K562 (cell line): ENCODE measurements at regions not wholly inside any gene's neighbourhood (a gene's known extent, or its start where the extent isn't known, plus 50 kb on each side); places are given as distances from the start of the nearest gene placed in this dataset.

Experiments
- ATAC-seq: fragments of 200-7000 bp; cut with Tn5 transposase; 3 replicates; pipeline ENCODE4 v1.9.1; 2020; ENCODE audit warnings: moderate library complexity
- BruUV-seq: library from RNA; stranded (reverse); fragments of 400-500 nt; replicated peaks from 2 replicates; lab custom pipeline; 2021; lab: Mats Ljungman, UMichigan
- CTCF ChIA-PET: fragments of 300-600 bp; formaldehyde crosslinking; extraction: SDS; loops from one replicate; lab custom pipeline; 2021; ENCODE audit warnings: low intra/inter-chr PET ratio; lab: Yijun Ruan, JAX
- POLR2A ChIA-PET: fragments of 300-600, 350-650 bp; sonication (Branson Sonifier 250); formaldehyde crosslinking; extraction: SDS; loops from one replicate; lab custom pipeline; 2021; ENCODE audit warnings: antibody characterized with exemption, inconsistent platforms; lab: Yijun Ruan, JAX
- DNase-seq, 4 experiments: peaks; one replicate each; pipeline versions ENCODE4 v3.0.0 to v3.0.0-alpha.2; 2011 to 2018; ENCODE audit warnings: low spot score in 3 of 4, mixed read lengths in 3 of 4; ENCODE audit errors: extremely low read depth in 1 of 4
- FAIRE-seq: peaks from 2 replicates; lab custom pipeline; 2011; peaks lifted over from hg19 to GRCh38; lab: Jason Lieb, UNC
- H2AFZ ChIP-seq: 2 replicates; pipeline ENCODE4 v1.6.0; 2011; ENCODE audit warnings: low read depth, low read length, control low read depth, inconsistent platforms
- H3K27ac ChIP-seq: fragments of 200-600 bp; 3 replicates; pipeline ENCODE4 v1.8.0; 2011; ENCODE audit warnings: low read depth, mild to moderate bottlenecking, control low read depth, inconsistent platforms, low read length, moderate library complexity, mixed read lengths; ENCODE audit errors: extremely low read depth
- H3K27me3 ChIP-seq, 2 experiments: fragments of 300-600 bp in 1 of 2; 2 replicates in 1 of 2; 3 replicates in 1 of 2; pipeline versions ENCODE4 v1.6.0 to v1.8.0; 2011; ENCODE audit warnings: inconsistent platforms in 2 of 2, low read length in 2 of 2, mild to moderate bottlenecking in 1 of 2, mixed read lengths in 1 of 2, moderate library complexity in 1 of 2; ENCODE audit not compliant: control insufficient read depth in 2 of 2, insufficient read depth in 2 of 2
- H3K36me3 ChIP-seq: fragments of 300-600 bp; 3 replicates; pipeline ENCODE4 v1.8.0; 2011; ENCODE audit warnings: mild to moderate bottlenecking, low read length, inconsistent platforms; ENCODE audit not compliant: control insufficient read depth, insufficient read depth
- H3K4me1 ChIP-seq, 2 experiments: fragments of 200-600 bp in 1 of 2; replicated peaks in 1 of 2; 2 replicates in 1 of 2; 3 replicates in 1 of 2; pipeline versions ENCODE4 v1.5.1 to v1.8.0; 2011; ENCODE audit warnings: inconsistent platforms in 2 of 2, low read length in 2 of 2, mild to moderate bottlenecking in 1 of 2, mixed read lengths in 1 of 2, moderate library complexity in 1 of 2; ENCODE audit not compliant: control insufficient read depth in 2 of 2, insufficient read depth in 2 of 2
- H3K4me2 ChIP-seq: 2 replicates; pipeline ENCODE4 v1.6.1; 2011; ENCODE audit warnings: low read length, control low read depth, inconsistent platforms, mixed read lengths; ENCODE audit not compliant: insufficient read depth
- H3K4me3 ChIP-seq: fragments of 200-600 bp; sonication (generic), shearing (Covaris generic); 2 replicates; pipeline ENCODE4 v1.5.1; 2016; ENCODE audit warnings: control low read depth, inconsistent platforms
- H3K79me2 ChIP-seq: fragments of 200-600 bp; 3 replicates; pipeline ENCODE4 v1.8.0; 2011; ENCODE audit warnings: low read length, inconsistent platforms; ENCODE audit not compliant: control insufficient read depth, insufficient read depth
- H3K9ac ChIP-seq, 2 experiments: 2 replicates each; pipeline versions ENCODE4 v1.6.0 to v1.6.1; 2011; ENCODE audit warnings: low read depth in 2 of 2, low read length in 2 of 2, control low read depth in 1 of 2, inconsistent platforms in 1 of 2, mild to moderate bottlenecking in 1 of 2, mixed read lengths in 1 of 2; ENCODE audit not compliant: insufficient read depth in 1 of 2
- H3K9me1 ChIP-seq: one replicate; pipeline ENCODE4 v1.6.0; 2011; ENCODE audit warnings: inconsistent platforms, mild to moderate bottlenecking, low read length, moderate library complexity; ENCODE audit not compliant: control insufficient read depth, insufficient read depth
- H3K9me3 ChIP-seq: replicated peaks from 2 replicates; pipeline ENCODE4 v1.5.1; 2011; ENCODE audit warnings: low read depth, low read length, inconsistent platforms; ENCODE audit not compliant: control insufficient read depth, insufficient read depth
- H4K20me1 ChIP-seq: replicated peaks from 2 replicates; pipeline ENCODE4 v1.6.1; 2011; ENCODE audit warnings: low read length, inconsistent platforms, mixed read lengths; ENCODE audit not compliant: control insufficient read depth, insufficient read depth
- ESRRA ChIP-seq: fragments of 450-650 bp; IDR thresholded peaks from 2 replicates; pipeline ENCODE4 v1.6.1; 2014; ENCODE audit warnings: low read depth, mild to moderate bottlenecking, moderate library complexity, borderline replicate concordance
- ETV5 ChIP-seq: sonication (generic); formaldehyde crosslinking; IDR thresholded peaks from 2 replicates; pipeline ENCODE4 v1.4.0; 2020; ENCODE audit warnings: low read depth, mild to moderate bottlenecking, missing genetic modification reagents
- NR0B1 ChIP-seq: fragments of 450-650 bp; IDR thresholded peaks from one replicate; pipeline ENCODE4 v1.6.1; 2018; ENCODE audit warnings: mild to moderate bottlenecking, moderate library complexity; ENCODE audit not compliant: partially characterized antibody
- NRF1 ChIP-seq, 2 experiments: fragments of 450-650 bp; IDR thresholded peaks in 1 of 2; conservative IDR thresholded peaks in 1 of 2; 2 replicates each; pipeline ENCODE4 v1.6.1; 2014; ENCODE audit warnings: mild to moderate bottlenecking in 2 of 2
- ZFX ChIP-seq: sonication (generic); formaldehyde crosslinking; IDR thresholded peaks from 2 replicates; pipeline ENCODE4 v1.8.0; 2022; ENCODE audit warnings: mild to moderate bottlenecking, missing genetic modification reagents, moderate library complexity
- ZNF589 ChIP-seq: fragments of 200-800 bp; sonication (Bioruptor generic); IDR thresholded peaks from 2 replicates; pipeline ENCODE4 v1.6.1; 2016; ENCODE audit warnings: low read depth, missing genetic modification characterization, missing compliant biosample characterization
- ZNF655 ChIP-seq: fragments of 250-450 bp; sonication (Bioruptor Pico); IDR thresholded peaks from 2 replicates; pipeline ENCODE4 v1.5.0; 2021
- WGBS: fragments of 100-300 bp; shearing (Covaris generic); methylation state at CpG from one replicate; pipeline ENCODE4 v1.1.6; 2016; ENCODE audit warnings: low coverage, mixed read lengths; ENCODE audit not compliant: insufficient coverage; ENCODE audit errors: missing lambda C conversion rate; 5-methylcytosine and 5-hydroxymethylcytosine counted together
- in situ Hi-C: fragments of 300-500 bp; cut with MboI; formaldehyde crosslinking; loops from 4 replicates; pipeline ENCODE4 v1.15.0; 2018; ENCODE audit warnings: inconsistent platforms, mixed read lengths
- intact Hi-C: fragments of 100-400 bp; cut with micrococcal nuclease; formaldehyde crosslinking; loops from 2 replicates; pipeline ENCODE4 v1.14.2; 2022

DNA sequence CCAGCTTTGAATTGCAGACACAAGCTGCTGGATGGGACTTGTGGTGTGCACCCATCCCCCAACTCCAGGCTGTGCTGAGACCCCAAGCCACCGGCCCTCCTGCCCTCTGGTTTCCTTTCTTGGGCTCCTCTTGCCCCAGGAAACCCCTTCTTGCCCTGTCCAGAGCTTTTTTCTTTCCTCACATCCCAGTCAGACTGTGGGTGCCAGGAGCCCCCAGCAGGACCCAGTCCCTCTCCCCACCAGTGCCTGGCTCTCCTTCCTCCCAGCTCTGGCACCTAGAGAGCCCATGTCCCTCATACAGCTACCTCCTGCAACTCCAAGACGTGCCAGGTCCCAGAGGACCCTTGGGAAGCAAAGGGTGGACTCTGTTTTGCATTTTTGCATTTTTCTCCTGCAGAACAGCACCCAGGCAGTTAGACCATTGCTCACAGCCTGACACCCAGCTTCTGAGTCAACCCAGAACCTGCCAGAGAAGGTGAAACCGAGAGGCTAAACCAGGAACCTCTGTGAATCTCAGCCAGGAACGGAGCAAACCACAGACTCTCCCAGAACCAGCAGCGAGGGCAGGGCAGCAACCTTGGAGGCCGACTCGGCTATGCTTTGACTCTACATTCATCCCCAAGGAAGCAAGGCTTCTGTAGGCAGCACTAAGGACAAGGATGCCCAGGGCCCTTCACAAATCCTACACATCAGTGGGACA, 221.1 kb downstream of the ANAPC1 start:
- Histone ChIP-seq H3K27me3 (no peaks in the 10 kb centered on the region), H4K20me1 (0 out of 2 replicates have a peak, but pooled peaks cover 3% of the 10 kb centered on the region), H3K9ac (peak overlapping the region in 1 of 2 experiments; percentile 57; a peak in 1 of 4 replicates), H3K4me1 (peaks cover 9 to 25% of the 10 kb centered on the region in 2 experiments; a peak in 4 of 5 replicates), H3K4me2 (peak overlapping the region; percentile 72), H2AFZ (peak overlapping the region; percentile 76; the same call in 1 of the 2 replicates), H3K9me3 (no peaks in the 10 kb centered on the region; the same call in 1 of the 2 replicates), H3K36me3 (no peaks in the 10 kb centered on the region; the same call in 2 of the 3 replicates), H3K79me2 (no peaks in the 10 kb centered on the region), H3K4me3 (no peak overlapping the region), H3K27ac (no peak overlapping the region; the same call in 2 of the 3 replicates), H3K9me1 (no peaks in the 10 kb centered on the region)
- in situ Hi-C loops = no loop called here
- FAIRE-seq (no peak), DNase-seq (no peak), ATAC-seq (peak; percentile 62)
- POLR2A ChIA-PET = interaction anchor here (1.1 to 1.4 kb wide), 2 partner anchors 8 kb away, joined by 4 read pairs; no protein-coding TSS in a partner anchor
- CTCF ChIA-PET = no interaction called here
- TF ChIP-seq ZFX (CRISPR knock-in tag) (peak; percentile 40; the same call in 1 of the 2 replicates), ZNF655 (CRISPR knock-in tag) (no peak), NRF1 (conservative IDR thresholded peaks at IDR 0.05 in 1 of 2, IDR thresholded peaks at IDR 0.05 in 1 of 2) (peak in 1 of 2 experiments; percentile 42; a peak in 1 of 4 replicates), ESRRA (0 out of 2 replicates have a peak, but pooled peaks have one; percentile 19), NR0B1 (no peak), ZNF589 (CRISPR knock-in tag) (peak; percentile 72; the same call in 1 of the 2 replicates), ETV5 (CRISPR knock-in tag) (no peak)
- intact Hi-C loops = no loop called here
- WGBS = 3% methylated on average over 6 of the region's 7 CpGs
- no TSS peak for BruUV-seq
